K562 (cell line): ENCODE measurements at regions not wholly inside any gene's neighbourhood (a gene's known extent, or its start where the extent isn't known, plus 50 kb on each side); places are given as distances from the start of the nearest gene placed in this dataset.

Experiments
- ADNP ChIP-seq: fragments of 200-800 bp; sonication (Bioruptor generic); IDR thresholded peaks from 2 replicates; pipeline ENCODE4 v1.6.1; 2016; ENCODE audit warnings: missing genetic modification characterization, missing compliant biosample characterization
- BACH1 ChIP-seq: fragments of 200-800 bp; sonication (Bioruptor generic); IDR thresholded peaks from 2 replicates; pipeline ENCODE4 v1.6.1; 2016; ENCODE audit warnings: missing genetic modification characterization, missing compliant biosample characterization
- BDP1 ChIP-seq: IDR thresholded peaks from 3 replicates; pipeline ENCODE4 v1.6.1; 2011; ENCODE audit not compliant: insufficient read length, insufficient read depth
- GATAD2A ChIP-seq: fragments of 450-650 bp; IDR thresholded peaks from 2 replicates; pipeline ENCODE4 v1.6.1; 2017
- HMG20B ChIP-seq: fragments of 250-450 bp; sonication (Bioruptor Pico); IDR thresholded peaks from 2 replicates; pipeline ENCODE4 v1.5.0; 2021; ENCODE audit warnings: mild to moderate bottlenecking
- HOXB6 ChIP-seq: fragments of 250-450 bp; sonication (Bioruptor Pico); IDR thresholded peaks from 2 replicates; pipeline ENCODE4 v1.5.1; 2022; ENCODE audit warnings: mild to moderate bottlenecking, borderline replicate concordance
- ILF3 ChIP-seq: fragments of 450-650 bp; IDR thresholded peaks from 2 replicates; pipeline ENCODE4 v1.6.1; 2018; ENCODE audit warnings: antibody characterized with exemption, mild to moderate bottlenecking, moderate library complexity, borderline replicate concordance
- NRF1 ChIP-seq, 2 experiments: fragments of 450-650 bp; IDR thresholded peaks in 1 of 2; conservative IDR thresholded peaks in 1 of 2; 2 replicates each; pipeline ENCODE4 v1.6.1; 2014; ENCODE audit warnings: mild to moderate bottlenecking in 2 of 2
- SREBF2 ChIP-seq: sonication (generic); formaldehyde crosslinking; IDR thresholded peaks from 2 replicates; pipeline ENCODE4 v1.4.0; 2020; ENCODE audit warnings: mild to moderate bottlenecking, missing genetic modification reagents
- THRAP3 ChIP-seq: fragments of 450-650 bp; IDR thresholded peaks from 2 replicates; pipeline ENCODE4 v1.6.1; 2016; ENCODE audit warnings: mild to moderate bottlenecking, inconsistent platforms, borderline replicate concordance
- ZNF174 ChIP-seq: fragments of 250-450 bp; sonication (Bioruptor Pico); IDR thresholded peaks from 2 replicates; pipeline ENCODE4 v1.4.0; 2020; ENCODE audit warnings: mild to moderate bottlenecking
- TF ChIP-seq, protein P1 (sequence below): sonication (generic); formaldehyde crosslinking; IDR thresholded peaks from 2 replicates; pipeline ENCODE4 v1.8.0; 2022; ENCODE audit warnings: mild to moderate bottlenecking, missing genetic modification reagents
- TF ChIP-seq, protein P2 (sequence below): IDR thresholded peaks from 2 replicates; pipeline ENCODE4 v1.6.1; 2012; ENCODE audit warnings: low read depth, low read length, improper control_type of control experiment, borderline replicate concordance

DNA sequence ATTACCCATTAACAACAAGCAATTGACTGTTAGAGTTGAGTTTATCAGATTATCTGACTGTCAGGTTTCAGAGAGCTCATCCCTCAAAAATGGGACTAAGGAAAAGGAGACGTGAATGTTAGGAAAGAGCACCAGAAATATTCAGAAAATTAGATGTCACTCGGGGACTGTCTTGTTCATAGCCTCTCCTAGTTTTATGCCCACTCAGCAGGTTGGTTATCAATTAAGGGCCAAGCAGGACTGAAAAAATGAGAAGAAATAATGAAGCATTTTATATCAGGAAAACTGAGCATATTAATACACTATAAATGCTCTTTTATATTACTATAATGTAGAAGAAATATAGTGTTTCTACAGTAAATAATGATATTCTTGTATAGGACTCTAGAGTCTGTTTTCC lies 188.1 kb upstream of the NRXN1 start (continued):
- TF ChIP-seq, protein P1, sequence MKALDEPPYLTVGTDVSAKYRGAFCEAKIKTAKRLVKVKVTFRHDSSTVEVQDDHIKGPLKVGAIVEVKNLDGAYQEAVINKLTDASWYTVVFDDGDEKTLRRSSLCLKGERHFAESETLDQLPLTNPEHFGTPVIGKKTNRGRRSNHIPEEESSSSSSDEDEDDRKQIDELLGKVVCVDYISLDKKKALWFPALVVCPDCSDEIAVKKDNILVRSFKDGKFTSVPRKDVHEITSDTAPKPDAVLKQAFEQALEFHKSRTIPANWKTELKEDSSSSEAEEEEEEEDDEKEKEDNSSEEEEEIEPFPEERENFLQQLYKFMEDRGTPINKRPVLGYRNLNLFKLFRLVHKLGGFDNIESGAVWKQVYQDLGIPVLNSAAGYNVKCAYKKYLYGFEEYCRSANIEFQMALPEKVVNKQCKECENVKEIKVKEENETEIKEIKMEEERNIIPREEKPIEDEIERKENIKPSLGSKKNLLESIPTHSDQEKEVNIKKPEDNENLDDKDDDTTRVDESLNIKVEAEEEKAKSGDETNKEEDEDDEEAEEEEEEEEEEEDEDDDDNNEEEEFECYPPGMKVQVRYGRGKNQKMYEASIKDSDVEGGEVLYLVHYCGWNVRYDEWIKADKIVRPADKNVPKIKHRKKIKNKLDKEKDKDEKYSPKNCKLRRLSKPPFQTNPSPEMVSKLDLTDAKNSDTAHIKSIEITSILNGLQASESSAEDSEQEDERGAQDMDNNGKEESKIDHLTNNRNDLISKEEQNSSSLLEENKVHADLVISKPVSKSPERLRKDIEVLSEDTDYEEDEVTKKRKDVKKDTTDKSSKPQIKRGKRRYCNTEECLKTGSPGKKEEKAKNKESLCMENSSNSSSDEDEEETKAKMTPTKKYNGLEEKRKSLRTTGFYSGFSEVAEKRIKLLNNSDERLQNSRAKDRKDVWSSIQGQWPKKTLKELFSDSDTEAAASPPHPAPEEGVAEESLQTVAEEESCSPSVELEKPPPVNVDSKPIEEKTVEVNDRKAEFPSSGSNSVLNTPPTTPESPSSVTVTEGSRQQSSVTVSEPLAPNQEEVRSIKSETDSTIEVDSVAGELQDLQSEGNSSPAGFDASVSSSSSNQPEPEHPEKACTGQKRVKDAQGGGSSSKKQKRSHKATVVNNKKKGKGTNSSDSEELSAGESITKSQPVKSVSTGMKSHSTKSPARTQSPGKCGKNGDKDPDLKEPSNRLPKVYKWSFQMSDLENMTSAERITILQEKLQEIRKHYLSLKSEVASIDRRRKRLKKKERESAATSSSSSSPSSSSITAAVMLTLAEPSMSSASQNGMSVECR (CRISPR knock-in tag) = no peak
- TF ChIP-seq HMG20B (CRISPR knock-in tag) (no peak), ZNF174 (CRISPR knock-in tag) (no peak), BACH1 (tag) (no peak), SREBF2 (CRISPR knock-in tag) (no peak), ADNP (tag) (no peak), BDP1 (no peak), GATAD2A (no peak), NRF1 (conservative IDR thresholded peaks at IDR 0.05 in 1 of 2, IDR thresholded peaks at IDR 0.05 in 1 of 2) (no peak), THRAP3 (no peak), ILF3 (no peak), HOXB6 (CRISPR knock-in tag) (no peak)
- TF ChIP-seq, protein P2, sequence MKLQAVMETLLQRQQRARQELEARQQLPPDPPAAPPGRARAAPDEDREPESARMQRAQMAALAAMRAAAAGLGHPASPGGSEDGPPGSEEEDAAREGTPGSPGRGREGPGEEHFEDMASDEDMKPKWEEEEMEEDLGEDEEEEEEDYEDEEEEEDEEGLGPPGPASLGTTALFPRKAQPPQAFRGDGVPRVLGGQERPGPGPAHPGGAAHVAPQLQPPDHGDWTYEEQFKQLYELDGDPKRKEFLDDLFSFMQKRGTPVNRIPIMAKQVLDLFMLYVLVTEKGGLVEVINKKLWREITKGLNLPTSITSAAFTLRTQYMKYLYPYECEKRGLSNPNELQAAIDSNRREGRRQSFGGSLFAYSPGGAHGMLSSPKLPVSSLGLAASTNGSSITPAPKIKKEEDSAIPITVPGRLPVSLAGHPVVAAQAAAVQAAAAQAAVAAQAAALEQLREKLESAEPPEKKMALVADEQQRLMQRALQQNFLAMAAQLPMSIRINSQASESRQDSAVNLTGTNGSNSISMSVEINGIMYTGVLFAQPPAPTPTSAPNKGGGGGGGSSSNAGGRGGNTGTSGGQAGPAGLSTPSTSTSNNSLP = no peak
- TF ChIP-seq, all 486 proteins: peak for 0
